ENCODE measurements at regions not wholly inside any gene's neighbourhood (a gene's known extent, or its start where the extent isn't known, plus 50 kb on each side); places are given as distances from the start of the nearest gene placed in this dataset.
"Not testable (repeated sequence)": the region's sequence is repeated elsewhere in the genome, so short reads cannot be mapped to it uniquely, and the experiment has no call there.

DNA sequence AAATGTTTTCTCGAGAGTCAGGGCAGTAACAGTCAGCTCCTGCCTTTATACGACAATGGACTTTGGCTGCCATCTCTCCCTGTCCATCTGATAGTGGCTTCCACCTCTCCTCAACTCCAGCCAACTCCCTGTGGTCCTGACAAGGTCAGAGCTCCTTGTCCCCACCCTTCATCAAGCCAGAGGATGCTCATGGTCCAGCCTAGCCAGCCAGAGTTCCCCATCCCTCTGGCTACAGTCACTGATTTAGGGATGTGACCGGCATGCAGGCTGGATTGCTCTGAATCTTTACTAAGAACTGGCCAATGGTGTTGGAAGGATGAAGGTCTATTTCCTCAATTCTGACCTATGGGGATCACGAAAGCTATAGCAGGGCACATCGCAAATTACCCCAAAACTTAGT lies 156.1 kb downstream of the OR4M2 start:
- TF ChIP-seq CTCF (IDR thresholded peaks at IDR 0.05; ENCODE audit: extremely low read depth, insufficient read depth, missing control alignments) = no peak

DNA sequence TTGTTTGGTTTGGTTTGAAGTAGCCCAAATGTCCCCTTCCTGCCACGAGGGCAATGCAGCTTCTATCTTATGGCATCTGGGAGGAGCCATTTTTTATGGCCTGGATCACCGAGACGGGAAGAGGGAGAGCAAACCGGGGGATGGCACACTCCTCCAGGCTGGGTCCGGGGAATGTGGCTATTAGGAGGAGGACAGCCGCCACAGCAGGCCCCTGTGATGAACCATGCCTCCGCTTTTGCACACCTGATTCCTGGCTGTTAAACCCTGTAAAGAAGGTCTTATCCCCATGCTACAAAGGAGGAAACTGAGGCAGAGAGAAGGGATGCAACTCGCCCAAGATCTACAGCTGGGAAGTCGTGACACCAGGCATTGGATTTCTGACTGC lies 157.6 kb downstream of the OR4M2 start:
- no peak for TF ChIP-seq CTCF (IDR thresholded peaks at IDR 0.05; ENCODE audit: extremely low read depth, insufficient read depth, missing control alignments)
- DNase-seq (ENCODE audit: low spot score) = no peak
- in situ Hi-C loops (cut with MboI; ENCODE audit: low pct_unique_long_range_greater_than_20kb, low sequenced_read_pairs, unreplicated experiment) = no loop called here

More for the DNA sequence above, 156.1 kb downstream of the OR4M2 start:
- DNase-seq (ENCODE audit: low spot score) = no peak
- in situ Hi-C loops (cut with MboI; ENCODE audit: low pct_unique_long_range_greater_than_20kb, low sequenced_read_pairs, unreplicated experiment) = no loop called here

- DNase-seq (ENCODE audit: low spot score); in situ Hi-C loops (cut with MboI; ENCODE audit: low pct_unique_long_range_greater_than_20kb, low sequenced_read_pairs, unreplicated experiment): not testable (repeated sequence)
These were observed 158.1 kb downstream of the OR4M2 start for GRCh38 chr15:22238276-22238958.

DNA sequence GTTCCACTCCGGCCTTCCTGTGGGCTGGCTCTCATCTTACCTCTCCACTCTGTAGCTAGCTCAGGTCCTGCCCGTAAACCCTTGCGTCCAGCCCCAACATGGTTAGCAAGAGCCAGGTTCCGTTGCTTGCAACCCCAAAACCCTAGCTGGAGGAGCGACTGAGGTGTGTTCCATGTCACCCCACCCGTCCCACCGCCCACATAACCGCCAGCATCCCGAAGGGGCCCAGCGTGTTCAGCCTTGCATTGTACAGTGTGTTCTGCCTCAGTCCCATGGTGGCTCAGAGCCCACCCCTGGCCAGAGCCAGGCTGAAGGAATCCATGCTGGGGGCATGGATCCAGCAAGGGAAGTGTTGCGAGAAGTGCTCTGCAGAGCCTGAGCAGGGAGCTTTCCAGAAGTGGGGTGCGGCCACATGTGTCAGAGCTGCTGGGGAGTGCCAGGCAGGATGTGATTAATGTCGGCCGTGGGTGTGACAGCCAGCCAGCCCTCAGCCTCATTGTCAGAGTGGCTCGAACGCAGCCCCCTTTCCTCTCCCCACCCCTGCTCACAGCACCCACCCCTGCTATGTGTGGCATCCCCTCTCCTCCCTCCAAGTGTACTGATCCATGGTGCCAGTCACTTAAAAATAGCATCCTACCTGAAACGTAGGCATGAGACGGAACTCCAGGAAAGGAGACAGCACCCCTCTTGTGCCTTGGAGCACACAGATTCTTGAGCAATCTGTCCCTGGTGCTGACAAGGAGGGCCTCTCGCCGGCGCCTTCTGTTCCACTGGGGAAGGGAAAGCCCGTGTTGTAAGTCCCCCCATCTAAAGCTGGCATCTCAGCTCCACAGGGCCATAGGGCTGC lies 158.9 kb downstream of the OR4M2 start:
- DNase-seq (ENCODE audit: low spot score); in situ Hi-C loops (cut with MboI; ENCODE audit: low pct_unique_long_range_greater_than_20kb, low sequenced_read_pairs, unreplicated experiment): not testable (repeated sequence)

- in situ Hi-C loops (cut with MboI; ENCODE audit: low pct_unique_long_range_greater_than_20kb, low sequenced_read_pairs, unreplicated experiment) = no loop called here
- DNase-seq (ENCODE audit: low spot score) = no peak
- no peak for TF ChIP-seq CTCF (IDR thresholded peaks at IDR 0.05; ENCODE audit: extremely low read depth, insufficient read depth, missing control alignments)
These were observed 159.5 kb downstream of the OR4M2 start for GRCh38 chr15:22239806-22240180.

DNA sequence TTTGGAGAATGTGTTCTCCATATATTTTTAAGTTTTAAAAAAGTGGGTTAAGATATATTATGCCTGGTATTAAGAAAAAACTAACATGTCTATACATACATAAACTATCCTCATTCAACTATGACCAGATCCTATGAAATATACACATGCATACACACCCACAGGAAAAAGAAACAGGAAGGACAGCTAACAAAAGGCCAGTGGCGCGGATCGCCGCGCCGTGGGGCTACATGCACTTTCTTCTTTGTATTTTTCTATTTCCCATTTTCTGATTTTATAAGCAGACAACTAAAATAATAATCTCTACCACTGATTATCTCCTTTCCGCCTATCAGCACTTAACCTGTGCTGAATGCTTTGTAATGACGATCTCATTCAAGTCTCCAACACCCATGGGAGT lies 160.1 kb downstream of the OR4M2 start:
- DNase-seq (ENCODE audit: low spot score) = no peak
- no peak for TF ChIP-seq CTCF (IDR thresholded peaks at IDR 0.05; ENCODE audit: extremely low read depth, insufficient read depth, missing control alignments)
- in situ Hi-C loops (cut with MboI; ENCODE audit: low pct_unique_long_range_greater_than_20kb, low sequenced_read_pairs, unreplicated experiment) = no loop called here

GRCh38 chr15:22240986-22241385 lies 160.7 kb downstream of the OR4M2 start:
- in situ Hi-C loops (cut with MboI; ENCODE audit: low pct_unique_long_range_greater_than_20kb, low sequenced_read_pairs, unreplicated experiment) = no loop called here

More at GRCh38 chr15:22240986-22241385, 160.7 kb downstream of the OR4M2 start:
- no peak for DNase-seq (ENCODE audit: low spot score)
- no peak for TF ChIP-seq CTCF (IDR thresholded peaks at IDR 0.05; ENCODE audit: extremely low read depth, insufficient read depth, missing control alignments)

Measured in GM13977 (cell line).